ENCODE measurements at regions not wholly inside any gene's neighbourhood (a gene's known extent, or its start where the extent isn't known, plus 50 kb on each side); places are given as distances from the start of the nearest gene placed in this dataset.

GRCh38 chr5:79853028-79853427 is 138.0 kb downstream of the MTX3 start:
- ATAC-seq (no peak), DNase-seq (no peak)
- POLR2A ChIA-PET = interaction anchor here (1.2 to 1.3 kb wide), 2 partner anchors 90 to 148 kb away, joined by 3 to 4 read pairs; no protein-coding TSS in a partner anchor
- Mint-ChIP-seq H3K9me3 (no peaks in the 10 kb centered on the region), H3K27ac (no peak overlapping the region), H3K36me3 (ENCODE audit: low read depth) (no peaks in the 10 kb centered on the region), H3K4me3 (no peak overlapping the region), H3K27me3 (peaks cover 6% of the 10 kb centered on the region), H3K4me1 (ENCODE audit: low read depth) (peaks cover 13% of the 10 kb centered on the region)
- CTCF ChIA-PET = interaction anchor here (0.8 to 2.0 kb wide), 6 partner anchors 9 to 230 kb away, joined by 3 to 5 read pairs (median 3); no protein-coding TSS in a partner anchor
- intact Hi-C loops (cut with micrococcal nuclease) = no loop called here
- TF ChIP-seq, protein P1, sequence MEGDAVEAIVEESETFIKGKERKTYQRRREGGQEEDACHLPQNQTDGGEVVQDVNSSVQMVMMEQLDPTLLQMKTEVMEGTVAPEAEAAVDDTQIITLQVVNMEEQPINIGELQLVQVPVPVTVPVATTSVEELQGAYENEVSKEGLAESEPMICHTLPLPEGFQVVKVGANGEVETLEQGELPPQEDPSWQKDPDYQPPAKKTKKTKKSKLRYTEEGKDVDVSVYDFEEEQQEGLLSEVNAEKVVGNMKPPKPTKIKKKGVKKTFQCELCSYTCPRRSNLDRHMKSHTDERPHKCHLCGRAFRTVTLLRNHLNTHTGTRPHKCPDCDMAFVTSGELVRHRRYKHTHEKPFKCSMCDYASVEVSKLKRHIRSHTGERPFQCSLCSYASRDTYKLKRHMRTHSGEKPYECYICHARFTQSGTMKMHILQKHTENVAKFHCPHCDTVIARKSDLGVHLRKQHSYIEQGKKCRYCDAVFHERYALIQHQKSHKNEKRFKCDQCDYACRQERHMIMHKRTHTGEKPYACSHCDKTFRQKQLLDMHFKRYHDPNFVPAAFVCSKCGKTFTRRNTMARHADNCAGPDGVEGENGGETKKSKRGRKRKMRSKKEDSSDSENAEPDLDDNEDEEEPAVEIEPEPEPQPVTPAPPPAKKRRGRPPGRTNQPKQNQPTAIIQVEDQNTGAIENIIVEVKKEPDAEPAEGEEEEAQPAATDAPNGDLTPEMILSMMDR (IDR thresholded peaks at IDR 0.05) = no peak

DNA sequence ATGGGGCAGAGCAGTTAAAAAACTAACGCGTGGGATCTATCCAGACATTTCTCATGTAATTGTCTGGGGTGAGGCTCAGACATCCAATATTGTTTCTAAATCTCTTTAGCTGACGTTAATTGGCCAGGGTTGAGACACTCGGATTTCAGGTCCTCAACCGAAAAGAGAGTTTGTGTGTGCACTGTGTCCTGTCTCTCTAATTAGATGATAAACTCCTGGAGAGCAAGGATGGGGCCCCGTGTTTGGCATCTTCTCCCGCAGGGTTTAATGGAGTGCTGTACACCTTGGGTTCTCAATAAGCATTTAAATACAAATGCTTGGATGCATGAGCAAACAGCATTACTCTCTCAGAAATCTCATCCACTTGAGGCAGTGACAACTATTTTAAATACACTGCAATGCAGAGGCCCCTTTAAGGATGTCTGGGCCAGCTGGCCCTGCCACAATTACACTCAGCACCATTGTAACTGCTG is 139.6 kb downstream of the MTX3 start:
- CTCF ChIA-PET = no interaction called here
- H3K9me3 Mint-ChIP-seq = no peaks in the 10 kb centered on the region
- no peaks in the 10 kb centered on the region for H3K36me3 Mint-ChIP-seq (ENCODE audit: low read depth)
- TF ChIP-seq, protein P1 (IDR thresholded peaks at IDR 0.05) = no peak
- no peak overlapping the region for H3K27ac Mint-ChIP-seq
- H3K4me1 Mint-ChIP-seq (ENCODE audit: low read depth) = peaks cover 7% of the 10 kb centered on the region
- ATAC-seq = no peak
- no peak overlapping the region for H3K4me3 Mint-ChIP-seq
- DNase-seq = no peak
- intact Hi-C loops (cut with micrococcal nuclease) = no loop called here
- peaks cover 8% of the 10 kb centered on the region for H3K27me3 Mint-ChIP-seq
- POLR2A ChIA-PET = no interaction called here

DNA sequence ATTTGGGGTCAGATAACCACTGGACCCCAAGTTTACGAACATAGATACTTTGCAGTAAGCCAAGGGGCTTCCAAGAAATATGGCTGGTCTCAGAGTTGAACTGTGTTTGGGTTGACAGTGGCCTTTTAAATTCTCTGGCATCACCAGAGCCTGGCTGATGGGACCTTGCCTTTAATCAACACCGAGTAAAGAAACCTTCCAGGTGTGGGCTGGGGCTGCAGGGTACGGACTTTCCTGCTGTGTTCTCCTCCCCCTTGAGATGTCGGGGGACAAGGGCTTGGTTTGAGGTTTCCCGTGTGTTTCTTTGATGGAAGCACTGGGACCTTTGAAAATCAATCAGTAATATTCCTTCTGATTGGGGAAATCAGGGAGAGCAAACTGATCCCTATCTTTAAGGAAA is 140.1 kb downstream of the MTX3 start:
- POLR2A ChIA-PET = no interaction called here
- intact Hi-C loops (cut with micrococcal nuclease) = no loop called here
- DNase-seq = no peak
- CTCF ChIA-PET = interaction anchor here (0.7 kb wide), 1 partner anchor 148 kb away, joined by 3 read pairs; no protein-coding TSS in a partner anchor
- H3K27ac Mint-ChIP-seq = no peak overlapping the region
- no peak for ATAC-seq
- no peaks in the 10 kb centered on the region for H3K36me3 Mint-ChIP-seq (ENCODE audit: low read depth)
- no peak overlapping the region for H3K4me3 Mint-ChIP-seq
- TF ChIP-seq, protein P1 (IDR thresholded peaks at IDR 0.05) = no peak
- H3K27me3 Mint-ChIP-seq = peaks cover 9% of the 10 kb centered on the region
- peaks cover 9% of the 10 kb centered on the region for H3K4me1 Mint-ChIP-seq (ENCODE audit: low read depth)
- H3K9me3 Mint-ChIP-seq = peaks cover 1% of the 10 kb centered on the region

DNA sequence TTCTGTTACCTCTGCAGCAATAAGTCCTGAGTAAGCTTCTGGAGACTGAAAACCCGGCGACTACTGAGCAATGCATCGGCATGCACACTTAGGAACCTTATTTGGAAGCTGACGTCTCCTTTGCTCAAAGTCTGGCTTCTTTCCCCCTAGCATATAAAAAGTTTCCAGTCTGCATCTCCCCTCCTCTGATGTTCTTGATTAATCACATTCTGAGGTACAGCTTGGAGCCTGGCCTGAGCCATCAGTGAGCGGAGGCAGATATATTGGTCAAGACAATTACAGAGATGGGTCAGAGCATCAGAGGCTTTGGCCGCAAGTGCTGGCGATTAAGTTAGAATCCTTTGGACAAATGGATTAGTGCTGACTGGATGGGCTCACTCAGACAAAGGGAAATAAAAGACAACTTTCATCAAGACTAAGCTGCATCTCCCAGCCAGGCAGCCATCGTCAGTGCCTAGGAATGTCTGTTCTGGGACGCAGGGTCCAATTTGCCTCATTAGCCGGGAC is 140.7 kb downstream of the MTX3 start:
- peaks cover 14% of the 10 kb centered on the region for H3K4me1 Mint-ChIP-seq (ENCODE audit: low read depth)
- TF ChIP-seq, protein P1 (IDR thresholded peaks at IDR 0.05) = no peak
- no peaks in the 10 kb centered on the region for H3K36me3 Mint-ChIP-seq (ENCODE audit: low read depth)
- DNase-seq = no peak
- no peak overlapping the region for H3K4me3 Mint-ChIP-seq
- no peak for ATAC-seq
- H3K9me3 Mint-ChIP-seq = peaks cover 1% of the 10 kb centered on the region
- POLR2A ChIA-PET = no interaction called here
- intact Hi-C loops (cut with micrococcal nuclease) = no loop called here
- H3K27me3 Mint-ChIP-seq = peaks cover 9% of the 10 kb centered on the region
- CTCF ChIA-PET = interaction anchor here (0.7 kb wide), 1 partner anchor 147 kb away, joined by 3 read pairs; no protein-coding TSS in a partner anchor
- no peak overlapping the region for H3K27ac Mint-ChIP-seq

DNA sequence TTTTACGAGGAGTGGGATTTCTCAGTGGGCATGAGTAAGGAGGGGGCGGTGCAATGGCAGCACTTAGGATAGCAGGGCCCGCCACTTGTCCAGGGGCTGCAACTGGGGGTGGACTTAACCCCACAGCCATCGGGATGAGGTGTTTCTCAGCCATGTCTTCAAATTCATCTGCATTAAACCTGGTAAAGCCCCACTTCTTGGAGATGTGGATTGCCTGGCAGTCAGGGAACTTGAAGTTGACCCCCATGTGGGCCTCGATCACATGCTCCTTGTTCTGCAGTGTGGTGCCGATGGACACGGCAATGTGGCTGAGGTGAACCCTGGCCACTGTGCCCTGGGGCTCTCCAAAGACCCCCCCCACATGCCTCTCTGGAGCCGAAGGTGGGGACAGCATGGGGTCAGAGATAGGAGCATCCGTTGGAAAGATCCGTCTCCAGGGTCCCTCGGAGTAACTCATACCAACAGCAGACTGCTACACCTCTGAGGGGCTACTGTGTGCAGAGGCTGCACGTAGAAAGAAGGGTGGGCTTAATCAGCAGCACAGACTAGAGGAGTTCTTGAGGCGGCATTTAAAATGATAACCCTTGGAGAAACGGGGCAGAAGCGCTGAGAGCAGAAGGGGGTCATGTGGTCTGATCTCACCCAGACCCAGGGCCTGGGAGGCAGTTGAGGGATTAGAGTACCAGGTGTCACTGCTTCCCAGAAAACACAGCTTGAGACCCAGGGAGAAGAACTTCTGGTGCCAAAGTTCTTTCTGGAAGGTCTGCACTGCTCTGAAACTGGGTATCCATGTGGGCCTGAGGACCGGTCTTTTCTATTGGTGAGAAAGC is 141.4 kb downstream of the MTX3 start:
- intact Hi-C loops (cut with micrococcal nuclease) = no loop called here
- DNase-seq (no peak), ATAC-seq (no peak)
- TF ChIP-seq, protein P1 (IDR thresholded peaks at IDR 0.05) = no peak
- H3K4me3 Mint-ChIP-seq = no peak overlapping the region
- no peaks in the 10 kb centered on the region for H3K36me3 Mint-ChIP-seq (ENCODE audit: low read depth)
- ChIA-PET CTCF (interaction anchor here (0.7 to 1.2 kb wide), 3 partner anchors 14 to 146 kb away, joined by 3 read pairs; no protein-coding TSS in a partner anchor), POLR2A (no interaction called here)
- no peak overlapping the region for H3K27ac Mint-ChIP-seq
- H3K9me3 Mint-ChIP-seq = peaks cover 1% of the 10 kb centered on the region
- H3K27me3 Mint-ChIP-seq = peaks cover 9% of the 10 kb centered on the region
- H3K4me1 Mint-ChIP-seq (ENCODE audit: low read depth) = peaks cover 17% of the 10 kb centered on the region
